IPS-NIHi7 (cell line): ENCODE measurements at regions not wholly inside any gene's neighbourhood (a gene's known extent, or its start where the extent isn't known, plus 50 kb on each side); places are given as distances from the start of the nearest gene placed in this dataset.

Experiments
- DNase-seq: peaks from one replicate; pipeline ENCODE4 v3.0.0; 2012; ENCODE audit warnings: mixed read lengths; ENCODE audit errors: extremely low spot score

- DNase-seq: no peak
Observed at GRCh38 chr13:40115426-40115825, 460.0 kb downstream of the COG6 start.

- peak; percentile 49 for DNase-seq
Observed at GRCh38 chr13:40116008-40116407, 460.5 kb downstream of the COG6 start.

- no peak for DNase-seq
Observed at GRCh38 chr13:40118337-40118736, 462.9 kb downstream of the COG6 start.

- DNase-seq: no peak
Observed at GRCh38 chr13:40119852-40120251, 464.4 kb downstream of the COG6 start.

GRCh38 chr13:40120288-40120687 is 464.8 kb downstream of the COG6 start:
- no peak for DNase-seq

- DNase-seq: no peak
Observed at GRCh38 chr13:40120781-40121180, 465.3 kb downstream of the COG6 start.

GRCh38 chr13:40121722-40122121 is 466.3 kb downstream of the COG6 start:
- no peak for DNase-seq

GRCh38 chr13:40123962-40124632 is 468.6 kb downstream of the COG6 start:
- DNase-seq: no peak

- DNase-seq: no peak
Observed at GRCh38 chr13:40124633-40125015, 469.2 kb downstream of the COG6 start.

GRCh38 chr13:40125336-40125735 is 469.9 kb downstream of the COG6 start:
- DNase-seq: no peak

GRCh38 chr13:40126306-40127085 is 471.0 kb downstream of the COG6 start:
- DNase-seq: no peak

- no peak for DNase-seq
Observed at GRCh38 chr13:40127476-40127875, 472.0 kb downstream of the COG6 start.

- DNase-seq: no peak
Observed at GRCh38 chr13:40127925-40128324, 472.5 kb downstream of the COG6 start.

GRCh38 chr13:40129467-40129866 is 474.0 kb downstream of the COG6 start:
- DNase-seq: no peak

- DNase-seq: no peak
Observed at GRCh38 chr13:40130871-40131636, 475.6 kb downstream of the COG6 start.

- DNase-seq: no peak
Observed at GRCh38 chr13:40132249-40132648, 476.8 kb downstream of the COG6 start.

GRCh38 chr13:40136896-40137295 is 481.4 kb downstream of the COG6 start:
- no peak for DNase-seq

GRCh38 chr13:40137400-40137799 is 481.9 kb downstream of the COG6 start:
- DNase-seq: no peak

GRCh38 chr13:40139896-40140520 is 484.5 kb downstream of the COG6 start:
- no peak for DNase-seq

GRCh38 chr13:40141859-40142555 is 486.5 kb downstream of the COG6 start:
- no peak for DNase-seq

- DNase-seq: no peak
Observed at GRCh38 chr13:40143106-40143505, 487.6 kb downstream of the COG6 start.

GRCh38 chr13:40143559-40143958 is 488.1 kb downstream of the COG6 start:
- no peak for DNase-seq
